ENCODE measurements at regions not wholly inside any gene's neighbourhood (a gene's known extent, or its start where the extent isn't known, plus 50 kb on each side); places are given as distances from the start of the nearest gene placed in this dataset. TPM values are rescaled to one million over a fixed set of nuclear protein-coding genes. Genes with fewer than 3 reads are reported as not detected.

Small RNAs in the stretch of these regions (microRNA-seq; reads per million reads assigned to microRNA genes)
- gene MIR6817, result not detected
